IMR-90 (cell line): ENCODE measurements at regions not wholly inside any gene's neighbourhood (a gene's known extent, or its start where the extent isn't known, plus 50 kb on each side); places are given as distances from the start of the nearest gene placed in this dataset.

Experiments
- BHLHE40 ChIP-seq: fragments of 150-350 bp; IDR thresholded peaks from 2 replicates; pipeline ENCODE4 v1.6.1; 2016; ENCODE audit warnings: mild to moderate bottlenecking, low read depth, low read length
- CHD1 ChIP-seq: IDR thresholded peaks from 2 replicates; pipeline ENCODE4 v1.6.1; 2012; ENCODE audit warnings: low read depth, low read length, improper control_type of control experiment
- CTCF ChIP-seq: conservative IDR thresholded peaks from 2 replicates; pipeline ENCODE4 v1.5.1; 2012; ENCODE audit warnings: mild to moderate bottlenecking, low read depth, low read length, improper control_type of control experiment
- ELK1 ChIP-seq: fragments of 150-350 bp; IDR thresholded peaks from 2 replicates; pipeline ENCODE4 v1.6.1; 2016; ENCODE audit warnings: low read depth, mild to moderate bottlenecking, low read length, moderate library complexity, borderline replicate concordance
- FOS ChIP-seq: fragments of 150-350 bp; IDR thresholded peaks from 2 replicates; pipeline ENCODE4 v1.6.1; 2016; ENCODE audit warnings: low read depth, low read length
- MAFK ChIP-seq: IDR thresholded peaks from 2 replicates; pipeline ENCODE4 v1.6.1; 2012; ENCODE audit warnings: low read depth, low read length, improper control_type of control experiment
- MAZ ChIP-seq: IDR thresholded peaks from 2 replicates; pipeline ENCODE4 v1.6.1; 2012; ENCODE audit warnings: low read depth, mild to moderate bottlenecking, low read length, improper control_type of control experiment, moderate library complexity, borderline replicate concordance
- MXI1 ChIP-seq: IDR thresholded peaks from 2 replicates; pipeline ENCODE4 v1.6.1; 2012; ENCODE audit warnings: low read depth, mild to moderate bottlenecking, low read length, moderate library complexity, borderline replicate concordance
- NFE2L2 ChIP-seq: fragments of 150-350 bp; IDR thresholded peaks from 2 replicates; pipeline ENCODE4 v1.6.1; 2016; ENCODE audit warnings: low read depth, mild to moderate bottlenecking, low read length
- POLR2A ChIP-seq: IDR thresholded peaks from 2 replicates; pipeline ENCODE4 v1.6.1; 2012; ENCODE audit warnings: mild to moderate bottlenecking, low read depth, low read length
- RAD21 ChIP-seq: IDR thresholded peaks from 2 replicates; pipeline ENCODE4 v1.6.1; 2012; ENCODE audit warnings: low read length, improper control_type of control experiment
- RCOR1 ChIP-seq: IDR thresholded peaks from 2 replicates; pipeline ENCODE4 v1.6.1; 2012; ENCODE audit warnings: mild to moderate bottlenecking, low read length, improper control_type of control experiment; ENCODE audit not compliant: insufficient replicate concordance
- RFX5 ChIP-seq: IDR thresholded peaks from 2 replicates; pipeline ENCODE4 v1.8.0; 2012; ENCODE audit warnings: low read depth, mild to moderate bottlenecking, low read length, moderate library complexity
- SMC3 ChIP-seq: fragments of 150-350 bp; IDR thresholded peaks from 2 replicates; pipeline ENCODE4 v1.6.1; 2016; ENCODE audit warnings: low read depth, mild to moderate bottlenecking, antibody characterized with exemption, low read length, moderate library complexity

- TF ChIP-seq RFX5 (no peak), ELK1 (no peak), POLR2A (no peak), CTCF (no peak), MAFK (no peak), NFE2L2 (no peak), MAZ (no peak), SMC3 (no peak), CHD1 (no peak), FOS (no peak), RAD21 (no peak), RCOR1 (no peak), BHLHE40 (no peak), MXI1 (no peak)
Observed at GRCh38 chr1:96558635-96559034, 162.9 kb upstream of the PTBP2 start.
